ENCODE measurements at regions not wholly inside any gene's neighbourhood (a gene's known extent, or its start where the extent isn't known, plus 50 kb on each side); places are given as distances from the start of the nearest gene placed in this dataset.

- H3K4me1 ChIP-seq (ENCODE audit: insufficient read depth, low read length) = peaks cover 5% of the 10 kb centered on the region; the same call in 1 of the 2 replicates
- no peaks in the 10 kb centered on the region for H3K36me3 ChIP-seq (ENCODE audit: insufficient read depth, low read length)
- H3K9ac ChIP-seq (ENCODE audit: low read depth, low read length) = no peak overlapping the region
- no peaks in the 10 kb centered on the region for H3K9me3 ChIP-seq (ENCODE audit: control insufficient read depth, insufficient read depth, low read length)
Measured at GRCh38 chr12:111152561-111152960, 216.3 kb downstream of the PHETA1 start.

- H3K4me1 ChIP-seq (ENCODE audit: insufficient read depth, low read length) = peaks cover 5% of the 10 kb centered on the region; the same call in 1 of the 2 replicates
Measured at GRCh38 chr12:111150921-111151840, 217.7 kb downstream of the PHETA1 start.

DNA sequence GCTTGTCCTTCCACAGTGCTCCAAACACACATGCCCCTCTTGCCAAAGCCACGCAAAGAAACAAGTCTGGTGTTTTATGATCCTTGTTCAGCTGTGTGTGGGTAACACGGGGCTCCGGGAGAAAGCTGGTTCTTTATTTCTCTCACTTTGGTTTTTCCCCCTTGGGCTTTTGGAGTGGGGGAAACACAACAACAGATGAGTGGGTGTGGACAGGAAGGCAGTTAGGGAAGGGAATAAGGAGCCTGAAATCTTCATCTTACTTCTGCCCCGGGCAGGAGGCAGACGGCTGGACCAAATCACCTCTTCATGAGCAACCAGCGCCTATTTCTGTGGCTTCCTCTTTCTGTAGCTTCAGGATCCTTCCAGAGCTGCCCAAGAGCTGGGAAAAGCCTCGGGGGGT lies 218.5 kb downstream of the PHETA1 start:
- no peaks in the 10 kb centered on the region for H3K36me3 ChIP-seq (ENCODE audit: insufficient read depth, low read length)
- peaks cover 5% of the 10 kb centered on the region; the same call in 1 of the 2 replicates for H3K4me1 ChIP-seq (ENCODE audit: insufficient read depth, low read length)
- H3K9ac ChIP-seq (ENCODE audit: low read depth, low read length) = no peak overlapping the region
- H3K9me3 ChIP-seq (ENCODE audit: control insufficient read depth, insufficient read depth, low read length) = no peaks in the 10 kb centered on the region

More at GRCh38 chr12:111150921-111151840, 217.7 kb downstream of the PHETA1 start:
- no peaks in the 10 kb centered on the region for H3K36me3 ChIP-seq (ENCODE audit: insufficient read depth, low read length)
- no peaks in the 10 kb centered on the region for H3K9me3 ChIP-seq (ENCODE audit: control insufficient read depth, insufficient read depth, low read length)
- H3K9ac ChIP-seq (ENCODE audit: low read depth, low read length) = no peak overlapping the region

DNA sequence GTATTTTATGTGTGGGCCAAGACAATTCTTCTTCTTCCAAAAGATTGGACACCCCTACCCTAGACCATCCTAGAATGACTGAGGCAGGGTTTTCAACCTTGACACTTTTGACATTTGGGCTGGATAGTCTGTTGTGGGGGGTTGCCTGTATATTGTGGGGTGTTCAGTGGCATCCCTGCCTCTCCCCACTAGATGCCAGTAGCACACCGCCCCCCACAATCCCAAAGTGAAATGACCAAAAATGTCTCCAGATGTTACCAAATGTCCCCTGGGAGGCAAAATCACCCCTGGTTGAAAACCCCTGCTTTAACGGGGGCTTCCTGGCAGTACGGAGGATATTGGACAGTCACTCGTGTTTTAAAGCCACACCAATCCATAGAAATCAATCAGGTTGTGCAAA lies 219.6 kb downstream of the PHETA1 start:
- no peaks in the 10 kb centered on the region for H3K9me3 ChIP-seq (ENCODE audit: control insufficient read depth, insufficient read depth, low read length)
- H3K36me3 ChIP-seq (ENCODE audit: insufficient read depth, low read length) = no peaks in the 10 kb centered on the region
- H3K4me1 ChIP-seq (ENCODE audit: insufficient read depth, low read length) = peaks cover 5% of the 10 kb centered on the region; the same call in 1 of the 2 replicates
- no peak overlapping the region for H3K9ac ChIP-seq (ENCODE audit: low read depth, low read length)

GRCh38 chr12:111148005-111148404 lies 220.9 kb downstream of the PHETA1 start:
- no peaks in the 10 kb centered on the region; the same call in 1 of the 2 replicates for H3K4me1 ChIP-seq (ENCODE audit: insufficient read depth, low read length)
- no peaks in the 10 kb centered on the region for H3K36me3 ChIP-seq (ENCODE audit: insufficient read depth, low read length)
- H3K9ac ChIP-seq (ENCODE audit: low read depth, low read length) = no peak overlapping the region
- H3K9me3 ChIP-seq (ENCODE audit: control insufficient read depth, insufficient read depth, low read length) = no peaks in the 10 kb centered on the region

DNA sequence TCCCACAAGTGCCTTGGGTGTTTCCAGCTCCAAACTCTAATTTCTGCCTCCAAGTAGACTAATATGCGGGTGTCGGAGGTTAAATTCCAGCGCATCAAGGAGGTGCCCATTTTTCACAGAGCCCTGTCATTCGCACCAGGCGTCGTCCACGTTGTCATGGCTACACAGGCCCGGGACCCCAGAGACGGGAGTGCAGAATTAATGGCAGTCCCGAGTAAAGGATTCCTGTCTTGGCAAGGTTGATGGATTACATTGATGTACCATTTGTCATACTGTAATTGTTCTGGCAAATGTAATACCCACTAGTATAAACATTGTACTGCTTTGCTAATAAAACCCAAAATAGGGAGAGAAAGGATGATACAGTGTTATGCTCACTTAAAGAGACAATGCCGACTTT lies 222.9 kb upstream of the MYL2 start:
- H3K9ac ChIP-seq (ENCODE audit: low read depth, low read length) = no peak overlapping the region
- peaks cover 2% of the 10 kb centered on the region; the same call in 1 of the 2 replicates for H3K4me1 ChIP-seq (ENCODE audit: insufficient read depth, low read length)
- H3K36me3 ChIP-seq (ENCODE audit: insufficient read depth, low read length) = no peaks in the 10 kb centered on the region
- H3K9me3 ChIP-seq (ENCODE audit: control insufficient read depth, insufficient read depth, low read length) = no peaks in the 10 kb centered on the region

GRCh38 chr12:111141205-111141604 lies 220.8 kb upstream of the MYL2 start:
- Histone ChIP-seq H3K9ac (ENCODE audit: low read depth, low read length) (no peak overlapping the region), H3K9me3 (ENCODE audit: control insufficient read depth, insufficient read depth, low read length) (no peaks in the 10 kb centered on the region), H3K36me3 (ENCODE audit: insufficient read depth, low read length) (no peaks in the 10 kb centered on the region), H3K4me1 (ENCODE audit: insufficient read depth, low read length) (peaks cover 2% of the 10 kb centered on the region; the same call in 1 of the 2 replicates)

DNA sequence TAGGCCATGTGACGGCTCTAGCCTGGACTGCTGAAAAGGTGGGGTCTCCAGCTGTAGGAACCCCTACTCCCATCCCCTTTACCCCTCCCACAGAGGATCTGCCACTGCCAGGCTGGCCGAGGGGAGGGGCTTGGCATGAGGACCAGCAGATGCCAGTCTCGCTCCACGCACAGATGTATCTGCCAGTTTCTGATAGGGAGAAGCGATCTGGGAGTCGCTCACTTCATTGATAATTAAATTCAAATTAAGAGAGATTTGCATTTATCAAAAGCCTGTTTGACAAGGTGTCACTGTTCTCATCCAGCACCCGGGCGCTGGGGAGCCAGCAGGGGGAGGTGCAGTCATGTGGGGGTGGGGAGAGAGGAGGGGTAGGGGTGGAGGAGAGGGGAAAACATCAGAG lies 217.6 kb upstream of the MYL2 start:
- Histone ChIP-seq H3K36me3 (ENCODE audit: insufficient read depth, low read length) (no peaks in the 10 kb centered on the region), H3K9me3 (ENCODE audit: control insufficient read depth, insufficient read depth, low read length) (peaks cover 7% of the 10 kb centered on the region; the same call in 1 of the 2 replicates), H3K9ac (ENCODE audit: low read depth, low read length) (no peak overlapping the region), H3K4me1 (ENCODE audit: insufficient read depth, low read length) (0 out of 2 replicates have a peak, but pooled peaks cover 2% of the 10 kb centered on the region)

- Histone ChIP-seq H3K9me3 (ENCODE audit: control insufficient read depth, insufficient read depth, low read length) (peaks cover 7% of the 10 kb centered on the region; the same call in 1 of the 2 replicates), H3K36me3 (ENCODE audit: insufficient read depth, low read length) (no peaks in the 10 kb centered on the region), H3K4me1 (ENCODE audit: insufficient read depth, low read length) (no peaks in the 10 kb centered on the region), H3K9ac (ENCODE audit: low read depth, low read length) (no peak overlapping the region)
Measured at GRCh38 chr12:111135293-111135832, 215.0 kb upstream of the MYL2 start.

GRCh38 chr12:111130336-111130735 lies 210.0 kb upstream of the MYL2 start:
- peaks cover 4% of the 10 kb centered on the region; the same call in 1 of the 2 replicates for H3K9me3 ChIP-seq (ENCODE audit: control insufficient read depth, insufficient read depth, low read length)
- H3K9ac ChIP-seq (ENCODE audit: low read depth, low read length) = no peak overlapping the region
- no peaks in the 10 kb centered on the region for H3K36me3 ChIP-seq (ENCODE audit: insufficient read depth, low read length)
- no peaks in the 10 kb centered on the region for H3K4me1 ChIP-seq (ENCODE audit: insufficient read depth, low read length)

- H3K9ac ChIP-seq (ENCODE audit: low read depth, low read length) = no peak overlapping the region
- no peaks in the 10 kb centered on the region; the same call in 1 of the 2 replicates for H3K9me3 ChIP-seq (ENCODE audit: control insufficient read depth, insufficient read depth, low read length)
- H3K4me1 ChIP-seq (ENCODE audit: insufficient read depth, low read length) = no peaks in the 10 kb centered on the region
- no peaks in the 10 kb centered on the region for H3K36me3 ChIP-seq (ENCODE audit: insufficient read depth, low read length)
Measured at GRCh38 chr12:111129149-111129767, 208.9 kb upstream of the MYL2 start.

- no peaks in the 10 kb centered on the region; the same call in 1 of the 2 replicates for H3K4me1 ChIP-seq (ENCODE audit: insufficient read depth, low read length)
- H3K9me3 ChIP-seq (ENCODE audit: control insufficient read depth, insufficient read depth, low read length) = no peaks in the 10 kb centered on the region
- no peak overlapping the region for H3K9ac ChIP-seq (ENCODE audit: low read depth, low read length)
- no peaks in the 10 kb centered on the region for H3K36me3 ChIP-seq (ENCODE audit: insufficient read depth, low read length)
Measured at GRCh38 chr12:111126331-111126730, 206.0 kb upstream of the MYL2 start.

DNA sequence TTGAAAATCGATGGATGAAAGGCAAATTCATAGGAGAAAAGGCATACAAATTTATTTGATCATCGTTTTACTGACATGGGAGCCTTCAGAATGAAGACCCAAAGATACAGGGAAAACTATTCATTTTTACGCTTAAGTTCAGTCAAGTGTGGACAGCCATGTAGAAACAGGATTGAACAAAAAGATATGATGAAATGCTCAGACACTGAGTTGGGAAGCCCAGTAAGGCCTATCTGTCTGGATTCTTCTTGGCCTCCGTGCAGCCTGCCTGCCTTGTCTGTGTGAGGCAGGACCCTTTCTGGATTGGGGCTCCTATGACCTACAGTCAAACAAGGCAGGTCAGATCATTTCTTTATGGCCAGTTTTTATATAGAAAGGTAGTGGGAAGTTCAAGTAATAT lies 203.8 kb upstream of the MYL2 start:
- H3K9me3 ChIP-seq (ENCODE audit: control insufficient read depth, insufficient read depth, low read length) = no peaks in the 10 kb centered on the region
- H3K4me1 ChIP-seq (ENCODE audit: insufficient read depth, low read length) = no peaks in the 10 kb centered on the region; the same call in 1 of the 2 replicates
- H3K36me3 ChIP-seq (ENCODE audit: insufficient read depth, low read length) = no peaks in the 10 kb centered on the region
- no peak overlapping the region for H3K9ac ChIP-seq (ENCODE audit: low read depth, low read length)

DNA sequence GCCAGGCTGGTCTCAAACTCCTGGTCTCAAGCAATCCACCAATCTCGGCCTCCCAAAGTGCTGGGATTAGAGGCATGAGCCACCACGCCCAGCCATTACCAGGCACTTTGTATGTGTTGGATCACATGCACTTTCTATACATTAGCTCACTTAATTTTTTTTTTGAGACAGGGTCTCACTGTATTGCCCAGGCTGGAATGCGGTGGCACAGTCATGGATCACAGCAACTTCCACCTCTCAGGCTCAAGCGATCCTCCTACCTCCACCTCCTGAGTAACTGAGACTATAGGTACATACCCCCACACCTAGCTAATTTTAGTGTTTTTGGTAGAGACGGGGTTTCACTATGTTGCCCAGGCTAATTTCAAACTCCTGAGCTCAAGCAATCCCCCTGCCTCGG lies 203.0 kb upstream of the MYL2 start:
- H3K36me3 ChIP-seq (ENCODE audit: insufficient read depth, low read length) = no peaks in the 10 kb centered on the region
- H3K4me1 ChIP-seq (ENCODE audit: insufficient read depth, low read length) = no peaks in the 10 kb centered on the region; the same call in 1 of the 2 replicates
- H3K9me3 ChIP-seq (ENCODE audit: control insufficient read depth, insufficient read depth, low read length) = no peaks in the 10 kb centered on the region

More for the DNA sequence above, 203.0 kb upstream of the MYL2 start:
- no peak overlapping the region for H3K9ac ChIP-seq (ENCODE audit: low read depth, low read length)

Measured in ES-I3 (cell line).